OCI-LY7 (cell line): ENCODE measurements at regions not wholly inside any gene's neighbourhood (a gene's known extent, or its start where the extent isn't known, plus 50 kb on each side); places are given as distances from the start of the nearest gene placed in this dataset.

Experiments
- CTCF ChIP-seq: fragments of 200-600 bp; sonication (generic); conservative IDR thresholded peaks from 2 replicates; pipeline ENCODE4 v1.5.1; 2014; ENCODE audit warnings: mild to moderate bottlenecking, antibody characterized with exemption, low read length, moderate library complexity, mixed read lengths
- EZH2phosphoT487 ChIP-seq: fragments of 200-600 bp; sonication (generic); IDR thresholded peaks from 2 replicates; pipeline ENCODE4 v1.6.1; 2018; ENCODE audit warnings: low read depth, borderline replicate concordance, mild to moderate bottlenecking, mixed run types, antibody characterized with exemption, low read length, moderate library complexity, mixed read lengths

- TF ChIP-seq CTCF (no peak), EZH2phosphoT487 (no peak)
These were observed 49.9 kb upstream of the SYN3 start for GRCh38 chr22:33108037-33108436.
